Neural progenitor cell (in vitro differentiated cells): ENCODE measurements at regions not wholly inside any gene's neighbourhood (a gene's known extent, or its start where the extent isn't known, plus 50 kb on each side); places are given as distances from the start of the nearest gene placed in this dataset.

Experiments
- DNase-seq: peaks from one replicate; pipeline ENCODE4 v3.0.0-alpha.2; 2016; ENCODE audit warnings: low spot score
- H2AFZ ChIP-seq: fragments of 200-600 bp; sonication (generic); replicated peaks from 2 replicates; pipeline ENCODE4 v1.6.1; 2016; ENCODE audit warnings: antibody characterized with exemption
- H3F3A ChIP-seq: fragments of 200-600 bp; sonication (generic); 2 replicates; pipeline ENCODE4 v1.6.1; 2016; ENCODE audit warnings: antibody characterized with exemption, low read depth
- H3K27ac ChIP-seq: fragments of 200-600 bp; sonication (generic); 2 replicates; pipeline ENCODE4 v1.5.1; 2016; ENCODE audit warnings: mild to moderate bottlenecking
- H3K27me3 ChIP-seq: fragments of 200-600 bp; sonication (generic); 2 replicates; pipeline ENCODE4 v1.6.1; 2016; ENCODE audit warnings: mild to moderate bottlenecking, moderate library complexity
- H3K36me3 ChIP-seq: fragments of 200-600 bp; sonication (generic); 2 replicates; pipeline ENCODE4 v1.5.1; 2016
- H3K4me1 ChIP-seq: fragments of 200-600 bp; sonication (generic); 2 replicates; pipeline ENCODE4 v1.6.1; 2016; ENCODE audit warnings: mixed run types
- H3K4me2 ChIP-seq: fragments of 200-600 bp; sonication (generic); 2 replicates; pipeline ENCODE4 v1.6.1; 2016
- H3K4me3 ChIP-seq: fragments of 200-600 bp; sonication (generic); 2 replicates; pipeline ENCODE4 v1.5.1; 2016
- H3K79me2 ChIP-seq: fragments of 200-600 bp; sonication (generic); 2 replicates; pipeline ENCODE4 v1.6.1; 2016; ENCODE audit warnings: low read depth
- H3K9ac ChIP-seq: fragments of 200-600 bp; sonication (generic); 2 replicates; pipeline ENCODE4 v1.6.1; 2016
- H3K9me3 ChIP-seq: fragments of 200-600 bp; sonication (generic); 2 replicates; pipeline ENCODE4 v1.5.1; 2016; ENCODE audit warnings: low read depth
- H4K20me1 ChIP-seq: fragments of 200-600 bp; sonication (generic); 2 replicates; pipeline ENCODE4 v1.6.1; 2016; ENCODE audit warnings: low read depth
- H3K27ac Mint-ChIP-seq: 3 replicates; pipeline ENCODE4 v1.8.0; 2021; ENCODE audit warnings: mixed read lengths
- H3K27me3 Mint-ChIP-seq: 2 replicates; pipeline ENCODE4 v1.8.0; 2022; ENCODE audit warnings: low read depth, mild to moderate bottlenecking, inconsistent platforms, moderate library complexity, mixed read lengths; ENCODE audit not compliant: insufficient read depth
- H3K36me3 Mint-ChIP-seq: 3 replicates; pipeline ENCODE4 v1.8.0; 2021; ENCODE audit warnings: mixed read lengths
- H3K4me1 Mint-ChIP-seq: 3 replicates; pipeline ENCODE4 v1.8.0; 2021; ENCODE audit warnings: mixed read lengths
- H3K4me3 Mint-ChIP-seq: 3 replicates; pipeline ENCODE4 v1.8.0; 2021; ENCODE audit warnings: mild to moderate bottlenecking, moderate library complexity, mixed read lengths
- H3K9me3 Mint-ChIP-seq: 3 replicates; pipeline ENCODE4 v1.8.0; 2020; ENCODE audit warnings: mixed read lengths
- CTCF ChIP-seq: fragments of 200-600 bp; sonication (generic); IDR thresholded peaks from 2 replicates; pipeline ENCODE4 v1.5.1; 2017; ENCODE audit warnings: antibody characterized with exemption, mild to moderate bottlenecking
- EZH2 ChIP-seq: fragments of 200-600 bp; sonication (generic); IDR thresholded peaks from 2 replicates; pipeline ENCODE4 v1.6.1; 2017; ENCODE audit warnings: antibody characterized with exemption, mild to moderate bottlenecking, moderate library complexity
- EZH2phosphoT487 ChIP-seq: fragments of 200-600 bp; sonication (generic); IDR thresholded peaks from 2 replicates; pipeline ENCODE4 v1.6.1; 2017; ENCODE audit warnings: antibody characterized with exemption

GRCh38 chr1:221881805-221882581 lies 140.1 kb upstream of the DUSP10 start:
- TF ChIP-seq CTCF (no peak), EZH2 (no peak), EZH2phosphoT487 (no peak)
- DNase-seq = no peak
- Histone ChIP-seq H3K4me3 (no peak overlapping the region), H3F3A (no peaks in the 10 kb centered on the region), H3K9ac (no peak overlapping the region), H3K9me3 (no peaks in the 10 kb centered on the region), H3K4me2 (no peak overlapping the region), H3K79me2 (no peaks in the 10 kb centered on the region), H3K36me3 (no peaks in the 10 kb centered on the region), H3K27ac (no peak overlapping the region), H3K27me3 (no peaks in the 10 kb centered on the region), H3K4me1 (no peaks in the 10 kb centered on the region), H4K20me1 (no peaks in the 10 kb centered on the region), H2AFZ (no peak overlapping the region)
- no peak overlapping the region for H3K4me3 Mint-ChIP-seq
- no peak overlapping the region for H3K27ac Mint-ChIP-seq
- H3K9me3 Mint-ChIP-seq = no peaks in the 10 kb centered on the region
- no peaks in the 10 kb centered on the region for H3K36me3 Mint-ChIP-seq
- H3K4me1 Mint-ChIP-seq = no peaks in the 10 kb centered on the region
- H3K27me3 Mint-ChIP-seq = no peaks in the 10 kb centered on the region

GRCh38 chr1:221880182-221880581 lies 138.3 kb upstream of the DUSP10 start:
- Mint-ChIP-seq H3K4me1 (no peaks in the 10 kb centered on the region), H3K27me3 (no peaks in the 10 kb centered on the region), H3K27ac (no peak overlapping the region), H3K4me3 (no peak overlapping the region), H3K9me3 (no peaks in the 10 kb centered on the region), H3K36me3 (no peaks in the 10 kb centered on the region)
- H3K27me3 ChIP-seq = no peaks in the 10 kb centered on the region
- no peak overlapping the region for H3K4me2 ChIP-seq
- H3K4me3 ChIP-seq = no peak overlapping the region
- DNase-seq = no peak
- no peaks in the 10 kb centered on the region for H3F3A ChIP-seq
- no peak for TF ChIP-seq EZH2
- no peak for TF ChIP-seq CTCF
- no peak for TF ChIP-seq EZH2phosphoT487
- H3K4me1 ChIP-seq = no peaks in the 10 kb centered on the region
- H4K20me1 ChIP-seq = no peaks in the 10 kb centered on the region
- H2AFZ ChIP-seq = no peak overlapping the region
- H3K27ac ChIP-seq = no peak overlapping the region
- H3K79me2 ChIP-seq = no peaks in the 10 kb centered on the region
- H3K9me3 ChIP-seq = no peaks in the 10 kb centered on the region
- no peaks in the 10 kb centered on the region for H3K36me3 ChIP-seq
- H3K9ac ChIP-seq = no peak overlapping the region

GRCh38 chr1:221878134-221878533 lies 136.2 kb upstream of the DUSP10 start:
- H3K4me2 ChIP-seq = no peak overlapping the region
- H3K36me3 ChIP-seq = no peaks in the 10 kb centered on the region
- H3K9ac ChIP-seq = no peak overlapping the region
- no peak overlapping the region for H2AFZ ChIP-seq
- Mint-ChIP-seq H3K36me3 (no peaks in the 10 kb centered on the region), H3K27ac (no peak overlapping the region), H3K9me3 (no peaks in the 10 kb centered on the region), H3K4me1 (no peaks in the 10 kb centered on the region), H3K27me3 (no peaks in the 10 kb centered on the region), H3K4me3 (no peak overlapping the region)
- TF ChIP-seq EZH2 (no peak), CTCF (no peak), EZH2phosphoT487 (no peak)
- H3F3A ChIP-seq = no peaks in the 10 kb centered on the region
- H3K9me3 ChIP-seq = no peaks in the 10 kb centered on the region
- no peaks in the 10 kb centered on the region for H3K4me1 ChIP-seq
- no peaks in the 10 kb centered on the region for H3K79me2 ChIP-seq
- DNase-seq = no peak
- no peak overlapping the region for H3K4me3 ChIP-seq
- H3K27me3 ChIP-seq = no peaks in the 10 kb centered on the region
- H4K20me1 ChIP-seq = no peaks in the 10 kb centered on the region
- H3K27ac ChIP-seq = no peak overlapping the region
